GM18951 (cell line): ENCODE measurements at regions not wholly inside any gene's neighbourhood (a gene's known extent, or its start where the extent isn't known, plus 50 kb on each side); places are given as distances from the start of the nearest gene placed in this dataset.
"Not testable (repeated sequence)": the region's sequence is repeated elsewhere in the genome, so short reads cannot be mapped to it uniquely, and the experiment has no call there.

Experiments
- POLR2A ChIP-seq: IDR thresholded peaks from 4 replicates; pipeline ENCODE4 v1.6.1; 2011; ENCODE audit warnings: mild to moderate bottlenecking; ENCODE audit not compliant: insufficient read length, insufficient read depth; ENCODE audit errors: extremely low read depth
- in situ Hi-C: fragments of 300-500 bp; cut with MboI; formaldehyde crosslinking; loops from one replicate; pipeline ENCODE4 v1.12.0; 2022; ENCODE audit warnings: low sequenced_read_pairs, mixed read lengths, inconsistent platforms; ENCODE audit not compliant: unreplicated experiment

- no peak for TF ChIP-seq POLR2A
- in situ Hi-C loops: no loop called here
Observed at GRCh38 chr7:79612022-79612421, 158.6 kb upstream of the MAGI2 start.

GRCh38 chr7:79610748-79611304 is 157.4 kb upstream of the MAGI2 start:
- in situ Hi-C loops: no loop called here
- TF ChIP-seq POLR2A: no peak

DNA sequence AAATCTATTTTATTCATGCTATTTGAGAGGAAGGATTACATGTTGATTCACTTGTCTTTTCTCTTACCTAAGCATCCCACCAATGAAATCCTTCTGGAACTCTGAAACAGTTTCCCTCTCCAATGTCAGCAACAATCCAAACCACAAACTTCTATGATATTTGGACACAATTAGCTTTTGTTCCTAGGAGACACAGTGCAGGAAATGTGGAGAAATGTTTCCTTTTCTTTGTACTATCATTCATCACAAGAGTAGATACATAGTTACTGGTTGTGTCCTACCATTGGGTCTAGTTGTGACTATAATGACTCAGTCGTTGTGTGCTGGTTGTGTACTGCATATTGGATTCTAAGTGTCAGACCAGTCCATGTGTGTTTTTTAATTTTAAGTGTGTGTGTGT is 156.8 kb upstream of the MAGI2 start:
- in situ Hi-C loops: no loop called here
- TF ChIP-seq POLR2A: no peak

- no peak for TF ChIP-seq POLR2A
- in situ Hi-C loops: no loop called here
Observed at GRCh38 chr7:79608005-79608404, 154.5 kb upstream of the MAGI2 start.

DNA sequence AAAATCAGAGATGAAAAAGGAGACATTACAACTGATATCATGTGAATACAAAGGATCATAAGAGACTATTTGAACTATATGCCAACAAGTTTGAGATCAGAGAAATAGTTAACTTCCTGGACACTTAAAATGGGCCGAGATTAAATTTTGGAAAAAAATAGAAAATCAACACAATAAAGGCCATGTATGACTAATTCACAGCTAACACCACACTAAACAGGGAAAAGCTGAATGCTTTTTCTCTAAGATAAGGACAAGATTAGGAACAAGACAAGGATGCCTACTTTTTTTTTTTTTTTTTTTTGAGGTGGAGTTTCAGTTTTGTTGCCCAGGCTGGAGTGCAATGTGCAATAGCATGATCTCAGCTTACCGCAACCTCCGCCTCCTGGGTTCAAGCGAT is 151.4 kb upstream of the MAGI2 start:
- TF ChIP-seq POLR2A: no peak
- in situ Hi-C loops: no loop called here

DNA sequence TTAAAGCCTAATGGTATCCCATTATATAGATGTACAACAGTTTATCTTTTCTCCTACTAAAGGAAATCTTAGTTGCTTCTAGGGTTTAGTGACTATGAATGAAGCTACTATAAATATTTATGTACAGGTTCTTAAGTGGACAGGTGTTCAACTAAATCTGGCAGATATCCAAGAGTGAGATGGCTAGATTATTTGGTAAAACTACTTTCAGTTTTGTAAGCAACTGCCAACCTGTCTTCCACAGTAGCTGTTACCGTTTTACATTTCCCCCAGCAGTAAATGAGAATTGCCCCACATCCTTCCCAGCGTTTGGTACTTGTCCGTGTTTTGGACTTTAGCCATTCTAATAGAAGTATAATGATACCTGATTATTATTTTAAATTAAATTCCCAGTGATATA is 144.9 kb upstream of the MAGI2 start:
- in situ Hi-C loops: no loop called here
- TF ChIP-seq POLR2A: no peak

DNA sequence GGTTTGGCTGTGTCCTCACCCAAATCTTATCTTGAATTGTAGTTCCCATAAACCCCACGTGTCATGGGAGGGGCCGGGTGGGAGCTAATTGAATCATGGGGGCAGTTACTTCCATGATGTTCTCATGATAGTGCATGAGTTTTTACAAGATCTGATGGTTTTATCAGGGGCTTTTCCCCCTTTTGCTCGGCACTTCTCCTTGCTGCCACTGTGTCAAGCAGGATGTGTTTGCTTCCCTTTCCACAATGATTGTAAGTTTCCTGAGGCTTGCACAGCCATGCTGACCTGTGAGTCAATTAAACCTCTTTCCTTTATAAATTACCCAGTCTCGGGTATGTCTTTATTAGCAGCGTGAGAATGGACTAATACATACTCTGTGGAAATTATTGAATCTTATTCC is 141.2 kb upstream of the MAGI2 start:
- in situ Hi-C loops: not testable (repeated sequence)

DNA sequence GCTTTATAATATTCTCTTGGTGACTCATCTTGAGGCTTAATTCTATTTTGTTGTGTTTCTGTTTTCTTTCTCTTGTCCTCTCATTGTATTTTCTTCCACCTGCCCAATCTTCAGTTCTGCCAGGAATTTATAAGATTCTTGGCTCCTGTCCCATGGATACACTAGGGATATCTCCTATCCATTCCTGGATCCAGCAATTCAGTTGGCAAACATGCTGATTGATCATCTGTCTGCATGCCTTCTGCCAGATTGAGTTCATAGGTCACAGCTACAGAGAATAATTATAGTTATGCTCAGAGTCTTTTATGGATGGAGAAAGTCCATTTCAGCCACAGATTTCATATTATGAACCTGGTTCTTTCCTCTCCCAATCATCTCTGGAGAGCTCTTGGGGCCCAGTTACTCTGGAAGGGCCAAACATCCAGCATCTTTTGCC is 140.4 kb upstream of the MAGI2 start:
- in situ Hi-C loops: no loop called here
- no peak for TF ChIP-seq POLR2A

DNA sequence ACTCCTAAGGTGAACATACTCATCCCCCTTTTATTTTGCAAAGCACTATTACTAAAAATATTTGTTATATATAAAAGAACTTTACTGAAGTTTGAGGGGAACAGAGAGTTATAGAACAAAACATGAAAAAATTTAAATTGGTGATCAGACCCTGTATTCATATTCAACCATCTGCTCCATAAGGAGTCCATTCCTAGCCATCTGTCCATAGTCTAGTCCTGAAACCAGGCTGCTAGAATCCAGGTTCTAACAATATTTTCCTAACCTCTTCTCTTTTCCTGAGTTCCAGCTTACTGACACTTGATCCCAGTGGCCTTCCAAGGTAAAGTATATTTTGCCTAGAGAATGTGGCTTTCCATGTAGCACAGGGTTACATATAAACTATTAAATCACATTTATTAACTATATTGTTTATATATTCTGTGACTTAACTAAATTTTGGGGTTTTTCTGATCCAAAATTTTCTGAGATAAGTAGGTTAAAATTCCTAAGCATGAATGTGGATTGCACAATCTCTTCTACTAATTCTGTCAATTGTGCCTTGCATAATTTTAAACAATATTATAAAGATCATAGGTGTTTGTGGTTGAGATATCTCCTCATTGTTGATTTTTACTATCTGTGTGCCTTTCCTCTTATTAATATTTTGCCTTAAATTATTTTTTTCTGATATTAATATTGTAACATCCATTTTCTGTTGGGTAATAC is 137.6 kb upstream of the MAGI2 start:
- no peak for TF ChIP-seq POLR2A
- in situ Hi-C loops: no loop called here

DNA sequence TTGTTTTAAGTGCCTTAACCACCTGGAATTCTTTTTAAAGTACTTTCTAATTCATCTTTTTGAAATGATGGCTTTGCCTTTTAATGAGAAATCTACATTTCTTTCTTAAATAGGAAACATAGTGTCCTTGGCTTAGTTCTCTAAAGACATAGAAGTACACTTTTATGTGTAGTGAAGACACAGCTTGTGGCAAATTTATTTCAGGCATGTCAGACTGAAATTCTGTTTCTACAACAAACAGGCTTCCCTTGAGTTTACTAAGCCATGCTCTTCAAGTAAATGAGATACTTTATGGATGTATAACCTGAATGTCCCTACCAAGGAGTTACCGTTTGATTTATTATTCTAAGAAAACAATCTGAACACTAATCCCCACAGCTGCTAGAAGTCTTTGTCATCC is 136.9 kb upstream of the MAGI2 start:
- no peak for TF ChIP-seq POLR2A
- in situ Hi-C loops: no loop called here

DNA sequence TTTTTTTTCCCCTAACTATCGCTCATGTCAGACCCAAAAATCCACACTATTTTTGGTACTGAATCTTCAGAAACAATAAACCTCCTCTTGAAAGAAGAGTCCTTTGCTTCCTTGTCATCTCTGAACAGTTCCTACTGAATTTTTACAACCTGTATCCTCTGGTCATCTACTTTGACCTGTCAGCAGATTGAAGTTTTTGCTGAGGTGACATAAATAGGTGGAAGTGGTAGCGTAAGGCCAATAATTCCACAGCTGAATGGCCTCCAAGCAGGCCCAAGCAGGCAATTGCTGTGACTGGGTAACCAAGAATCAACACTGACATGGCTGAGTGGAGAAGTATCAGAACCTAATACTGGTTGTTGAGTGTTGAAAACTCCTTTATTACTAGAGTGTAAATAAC is 117.4 kb upstream of the MAGI2 start:
- no peak for TF ChIP-seq POLR2A
- in situ Hi-C loops: no loop called here

GRCh38 chr7:79563821-79564522 is 110.5 kb upstream of the MAGI2 start:
- in situ Hi-C loops: no loop called here
- no peak for TF ChIP-seq POLR2A

DNA sequence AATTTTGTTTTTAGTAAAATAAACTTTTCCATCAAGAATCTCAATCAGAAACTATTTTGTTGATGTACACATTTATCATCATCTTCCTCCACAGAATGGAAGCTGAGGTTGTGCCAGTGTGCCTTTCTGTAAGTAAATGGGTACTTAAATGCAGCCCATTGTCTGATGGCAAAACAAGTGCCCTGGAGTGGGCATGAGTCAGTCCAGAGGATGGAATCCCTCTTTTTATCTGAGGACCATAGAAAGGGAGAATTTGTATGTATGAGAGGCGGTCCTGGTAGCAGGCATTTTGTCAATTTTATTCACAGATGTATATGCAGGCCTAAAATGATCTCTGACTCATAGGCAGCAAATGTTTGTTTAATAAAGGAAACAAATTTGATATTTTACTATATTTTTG is 102.1 kb upstream of the MAGI2 start:
- no peak for TF ChIP-seq POLR2A
- in situ Hi-C loops: no loop called here
